SW480 (cell line): ENCODE measurements at regions not wholly inside any gene's neighbourhood (a gene's known extent, or its start where the extent isn't known, plus 50 kb on each side); places are given as distances from the start of the nearest gene placed in this dataset.
"Not testable (repeated sequence)": the region's sequence is repeated elsewhere in the genome, so short reads cannot be mapped to it uniquely, and the experiment has no call there.

Experiments
- DNase-seq: peaks from one replicate; pipeline ENCODE4 v3.0.0-alpha.2; 2016; ENCODE audit warnings: low spot score

GRCh38 chr12:8390001-8390777, 65.6 kb upstream of the CLEC6A start:
- DNase-seq = peak; percentile 16

DNA sequence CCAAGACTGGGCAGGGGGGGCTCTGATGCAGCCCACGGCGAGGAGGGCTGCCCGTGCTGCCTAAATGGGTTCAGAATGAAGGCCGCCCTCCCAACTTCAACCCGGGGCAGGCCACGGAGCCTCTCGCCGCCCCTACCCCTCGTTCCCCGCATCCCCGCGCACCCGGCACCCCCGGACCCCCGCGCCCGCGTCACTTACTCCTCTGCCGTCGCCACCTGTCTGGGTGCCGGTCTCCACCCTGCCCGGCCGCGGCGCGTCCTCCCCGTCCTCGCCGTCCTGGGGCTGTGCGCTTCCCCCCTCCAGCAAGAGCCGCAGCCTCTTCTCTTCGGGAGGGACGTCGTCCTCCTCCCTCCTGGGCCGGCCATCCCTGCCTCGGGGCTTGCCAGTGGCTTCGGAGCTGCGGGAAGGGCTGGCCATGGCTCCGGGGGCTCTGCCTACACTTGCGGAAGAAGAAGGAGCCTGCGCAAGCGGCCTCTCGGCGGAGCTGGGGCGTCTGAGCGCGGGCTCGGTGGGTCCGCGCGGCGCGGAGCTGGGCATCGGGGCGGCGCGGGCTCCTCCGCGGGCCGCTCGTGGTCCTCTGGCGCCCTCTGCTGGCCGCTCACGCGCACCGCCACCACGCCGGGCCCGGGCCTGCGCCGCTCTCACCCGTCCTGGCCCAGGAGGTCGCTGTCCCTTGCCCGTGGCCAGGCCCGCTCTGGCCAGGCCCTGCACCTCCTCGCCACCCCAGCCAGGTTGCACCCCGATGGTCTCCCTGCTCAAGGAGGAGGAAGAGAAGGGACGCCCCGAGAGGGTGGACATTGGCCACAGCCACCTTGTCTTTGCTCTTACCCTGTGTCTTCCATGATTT, 59.3 kb upstream of the CLEC6A start:
- DNase-seq = peak; percentile 22

- not testable (repeated sequence) for DNase-seq
Observed at GRCh38 chr12:8397378-8397777, 58.4 kb upstream of the CLEC6A start.

- not testable (repeated sequence) for DNase-seq
Observed at GRCh38 chr12:8399496-8400034, 56.2 kb upstream of the CLEC6A start.

GRCh38 chr12:8403834-8404233, 51.9 kb upstream of the CLEC6A start:
- not testable (repeated sequence) for DNase-seq

DNA sequence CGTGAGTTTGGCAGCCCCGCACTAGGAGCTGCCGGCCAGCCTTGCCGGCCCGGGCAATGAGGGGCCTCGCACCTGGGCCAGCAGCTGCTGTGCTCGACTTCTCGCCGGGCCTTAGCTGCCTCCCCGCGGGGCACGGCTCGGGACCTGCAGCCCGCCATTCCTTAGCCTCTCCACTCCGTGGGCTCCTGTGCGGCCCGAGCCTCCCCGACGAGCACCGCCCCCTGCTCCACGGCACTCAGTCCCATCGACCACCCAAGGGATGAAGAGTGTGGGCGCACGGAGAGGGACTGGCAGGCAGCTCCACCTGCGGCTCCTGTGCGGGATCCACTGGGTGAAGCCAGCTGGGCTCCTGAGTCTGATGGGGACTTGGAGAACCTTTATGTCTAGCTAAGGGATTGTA, 51.4 kb upstream of the CLEC6A start:
- not testable (repeated sequence) for DNase-seq
